HEK293T (cell line): ENCODE measurements at regions not wholly inside any gene's neighbourhood (a gene's known extent, or its start where the extent isn't known, plus 50 kb on each side); places are given as distances from the start of the nearest gene placed in this dataset.

Experiments
- CTCF ChIA-PET: fragments of 350-600 bp; formaldehyde crosslinking; extraction: SDS; loops from one replicate; lab custom pipeline; 2021; ENCODE audit warnings: antibody characterized with exemption, inconsistent platforms; lab: Yijun Ruan, JAX
- POLR2A ChIA-PET: fragments of 350-600 bp; formaldehyde crosslinking; extraction: SDS; loops from one replicate; lab custom pipeline; 2020; ENCODE audit warnings: antibody characterized with exemption, inconsistent platforms; lab: Yijun Ruan, JAX
- DNase-seq: peaks from one replicate; pipeline ENCODE4 v3.0.0; 2012; ENCODE audit warnings: mixed read lengths; ENCODE audit errors: extremely low spot score
- ARNT ChIP-seq: fragments of 450-650 bp; IDR thresholded peaks from 2 replicates; pipeline ENCODE4 v1.6.1; 2017; ENCODE audit warnings: mild to moderate bottlenecking
- BHLHE40 ChIP-seq: fragments of 450-650 bp; IDR thresholded peaks from 2 replicates; pipeline ENCODE4 v1.6.1; 2016; ENCODE audit warnings: mild to moderate bottlenecking, moderate library complexity, borderline replicate concordance
- CTBP1 ChIP-seq: fragments of 450-650 bp; IDR thresholded peaks from 2 replicates; pipeline ENCODE4 v1.6.1; 2016; ENCODE audit warnings: borderline replicate concordance
- ELF4 ChIP-seq: fragments of 450-650 bp; IDR thresholded peaks from 2 replicates; pipeline ENCODE4 v1.6.1; 2017; ENCODE audit warnings: antibody characterized with exemption
- FOXA1 ChIP-seq: fragments of 450-650 bp; IDR thresholded peaks from 2 replicates; pipeline ENCODE4 v1.6.1; 2016; ENCODE audit warnings: mild to moderate bottlenecking
- FOXK2 ChIP-seq: fragments of 450-650 bp; IDR thresholded peaks from 2 replicates; pipeline ENCODE4 v1.6.1; 2016; ENCODE audit warnings: mild to moderate bottlenecking
- FOXM1 ChIP-seq: fragments of 450-650 bp; IDR thresholded peaks from 2 replicates; pipeline ENCODE4 v1.6.1; 2017; ENCODE audit warnings: mild to moderate bottlenecking, borderline replicate concordance
- HDGF ChIP-seq: fragments of 450-650 bp; IDR thresholded peaks from 2 replicates; pipeline ENCODE4 v1.6.1; 2017; ENCODE audit warnings: antibody characterized with exemption, borderline replicate concordance
- L3MBTL2 ChIP-seq: fragments of 450-650 bp; conservative IDR thresholded peaks from 2 replicates; pipeline ENCODE4 v1.6.1; 2016; ENCODE audit warnings: mild to moderate bottlenecking
- LEF1 ChIP-seq: fragments of 450-650 bp; IDR thresholded peaks from 2 replicates; pipeline ENCODE4 v1.6.1; 2017; ENCODE audit warnings: mild to moderate bottlenecking, borderline replicate concordance
- NFRKB ChIP-seq: fragments of 450-650 bp; IDR thresholded peaks from 2 replicates; pipeline ENCODE4 v1.6.1; 2016; ENCODE audit warnings: mild to moderate bottlenecking, moderate library complexity
- SP1 ChIP-seq: fragments of 450-650 bp; IDR thresholded peaks from 2 replicates; pipeline ENCODE4 v1.6.1; 2017
- SUZ12 ChIP-seq: fragments of 450-650 bp; IDR thresholded peaks from 2 replicates; pipeline ENCODE4 v1.6.1; 2016; ENCODE audit warnings: mild to moderate bottlenecking
- TARDBP ChIP-seq: fragments of 450-650 bp; IDR thresholded peaks from 2 replicates; pipeline ENCODE4 v1.6.1; 2016
- ZNF384 ChIP-seq: fragments of 450-650 bp; IDR thresholded peaks from 2 replicates; pipeline ENCODE4 v1.6.1; 2016
- TF ChIP-seq, protein P1 (sequence below): fragments of 450-650 bp; IDR thresholded peaks from 2 replicates; pipeline ENCODE4 v1.6.1; 2016

DNA sequence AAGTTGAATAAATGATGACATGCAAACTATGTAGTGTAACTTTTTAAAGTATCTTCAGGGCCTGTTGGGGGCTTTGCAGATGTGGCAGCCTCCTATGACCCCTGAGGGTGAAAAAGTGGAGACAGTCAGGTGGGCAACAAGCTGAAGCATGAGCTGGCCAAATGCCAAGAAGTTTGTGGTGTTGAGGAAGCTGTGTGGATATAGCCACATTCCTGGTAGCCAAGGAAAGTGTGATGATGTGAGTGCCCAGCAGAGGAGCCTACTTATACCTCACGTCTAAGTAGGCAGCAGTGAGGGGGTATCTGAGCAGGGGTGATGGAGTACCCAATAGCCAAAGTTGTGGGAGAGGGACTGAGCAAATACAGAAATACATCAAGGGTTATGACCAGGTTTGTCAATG, 621.2 kb upstream of the CDH6 start:
- ChIA-PET CTCF (no interaction called here), POLR2A (no interaction called here)
- DNase-seq: no peak
- TF ChIP-seq ELF4: no peak
- no peak for TF ChIP-seq ZNF384
- TF ChIP-seq, protein P1, sequence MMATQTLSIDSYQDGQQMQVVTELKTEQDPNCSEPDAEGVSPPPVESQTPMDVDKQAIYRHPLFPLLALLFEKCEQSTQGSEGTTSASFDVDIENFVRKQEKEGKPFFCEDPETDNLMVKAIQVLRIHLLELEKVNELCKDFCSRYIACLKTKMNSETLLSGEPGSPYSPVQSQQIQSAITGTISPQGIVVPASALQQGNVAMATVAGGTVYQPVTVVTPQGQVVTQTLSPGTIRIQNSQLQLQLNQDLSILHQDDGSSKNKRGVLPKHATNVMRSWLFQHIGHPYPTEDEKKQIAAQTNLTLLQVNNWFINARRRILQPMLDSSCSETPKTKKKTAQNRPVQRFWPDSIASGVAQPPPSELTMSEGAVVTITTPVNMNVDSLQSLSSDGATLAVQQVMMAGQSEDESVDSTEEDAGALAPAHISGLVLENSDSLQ: no peak
- TF ChIP-seq FOXA1: no peak
- no peak for TF ChIP-seq BHLHE40
- no peak for TF ChIP-seq L3MBTL2
- no peak for TF ChIP-seq TARDBP
- no peak for TF ChIP-seq LEF1

GRCh38 chr5:30561771-30562170, 631.7 kb upstream of the CDH6 start:
- POLR2A ChIA-PET: no interaction called here
- TF ChIP-seq NFRKB (no peak), SP1 (no peak), FOXA1 (no peak), ELF4 (no peak), LEF1 (no peak), CTBP1 (no peak), FOXK2 (no peak), L3MBTL2 (no peak), FOXM1 (no peak), SUZ12 (no peak), HDGF (no peak), TARDBP (no peak), BHLHE40 (no peak), ZNF384 (no peak), ARNT (no peak)
- TF ChIP-seq, protein P1: no peak
- no peak for DNase-seq
- CTCF ChIA-PET: interaction anchor here (0.6 kb wide), 1 partner anchor 27 kb away, joined by 3 read pairs; no protein-coding TSS in a partner anchor

GRCh38 chr5:30551618-30552017, 641.9 kb upstream of the CDH6 start:
- ChIA-PET POLR2A (no interaction called here), CTCF (no interaction called here)
- DNase-seq: no peak
- TF ChIP-seq FOXA1 (no peak), NFRKB (no peak), FOXM1 (no peak), ELF4 (no peak), LEF1 (no peak), TARDBP (no peak), HDGF (no peak), FOXK2 (no peak), CTBP1 (no peak), ARNT (no peak), ZNF384 (no peak), L3MBTL2 (no peak), SP1 (no peak), SUZ12 (no peak)
- TF ChIP-seq, protein P1: no peak

DNA sequence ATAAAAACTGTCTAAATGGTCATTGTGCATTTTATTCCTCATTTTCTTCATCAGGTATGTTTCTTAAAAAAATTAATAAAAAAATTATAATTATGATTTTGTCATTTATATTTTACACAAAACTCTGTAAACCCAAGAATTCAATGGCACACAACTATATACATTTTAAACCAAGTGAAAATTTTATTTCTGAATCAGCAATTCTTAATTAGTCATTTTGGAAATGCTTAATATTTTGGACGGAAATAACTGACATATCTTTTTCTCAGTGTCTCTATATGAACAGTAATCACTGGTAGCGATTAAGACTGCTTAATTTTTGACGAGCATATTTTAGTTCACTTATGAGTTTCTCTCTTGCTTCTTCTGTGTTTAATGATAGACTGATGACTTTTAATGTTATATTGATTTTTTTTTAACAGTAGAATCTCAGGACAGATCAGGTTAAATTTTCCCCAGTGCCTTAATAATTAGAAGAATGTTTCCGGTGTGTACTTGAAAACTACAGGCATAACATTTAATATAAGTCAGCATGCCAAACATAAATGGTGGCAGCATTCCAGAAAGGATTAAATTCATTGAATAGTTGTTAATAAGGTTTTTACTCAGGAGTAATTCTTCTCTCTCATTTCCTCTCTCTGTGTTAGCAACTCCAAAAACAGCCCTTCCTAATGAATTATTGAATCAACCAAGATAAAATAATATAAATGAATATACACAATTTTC, 644.7 kb upstream of the CDH6 start:
- ChIA-PET CTCF (no interaction called here), POLR2A (no interaction called here)
- no peak for DNase-seq
- TF ChIP-seq L3MBTL2 (no peak), HDGF (no peak), LEF1 (no peak), BHLHE40 (no peak), ELF4 (no peak)

DNA sequence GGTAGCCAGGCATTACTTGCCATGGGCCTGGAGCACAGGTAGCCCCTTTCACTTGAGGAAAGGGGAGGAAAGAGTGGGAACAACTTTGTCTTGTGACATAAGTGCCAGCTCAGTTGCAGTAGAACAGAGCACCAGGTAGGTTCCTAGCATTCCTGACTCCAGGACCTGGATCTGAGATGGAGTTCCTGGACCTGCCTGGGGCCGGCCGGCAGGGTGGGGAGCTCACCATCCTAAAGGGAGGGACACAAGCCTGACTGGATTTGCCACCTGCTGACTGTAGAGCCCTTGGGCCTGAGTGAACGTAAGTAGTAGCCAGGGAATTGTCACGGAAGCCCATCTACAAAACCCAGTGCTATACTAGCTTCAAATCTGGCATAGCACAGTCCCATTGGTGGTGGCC, 653.3 kb upstream of the CDH6 start:
- ChIA-PET CTCF (no interaction called here), POLR2A (no interaction called here)
- DNase-seq: no peak
- no peak for TF ChIP-seq L3MBTL2
- no peak for TF ChIP-seq BHLHE40
- no peak for TF ChIP-seq LEF1
- TF ChIP-seq SUZ12: no peak
- TF ChIP-seq TARDBP: no peak
- no peak for TF ChIP-seq HDGF
- no peak for TF ChIP-seq ARNT

- POLR2A ChIA-PET: no interaction called here
- CTCF ChIA-PET: interaction anchor here (0.5 kb wide), 1 partner anchor 742 kb away, joined by 3 read pairs; no protein-coding TSS in a partner anchor
Measured at GRCh38 chr5:30539004-30539634, 654.4 kb upstream of the CDH6 start.

More at GRCh38 chr5:30539004-30539634, 654.4 kb upstream of the CDH6 start:
- no peak for DNase-seq
- TF ChIP-seq L3MBTL2: no peak
- no peak for TF ChIP-seq BHLHE40
- no peak for TF ChIP-seq FOXM1
- TF ChIP-seq TARDBP: no peak
- TF ChIP-seq HDGF: no peak
- TF ChIP-seq FOXK2: no peak
- TF ChIP-seq ZNF384: no peak
- no peak for TF ChIP-seq ELF4
- TF ChIP-seq SUZ12: no peak
- TF ChIP-seq NFRKB: no peak
